GM12874 (cell line): ENCODE measurements at regions not wholly inside any gene's neighbourhood (a gene's known extent, or its start where the extent isn't known, plus 50 kb on each side); places are given as distances from the start of the nearest gene placed in this dataset.

Experiments used
- CTCF ChIP-seq: IDR thresholded peaks from 2 replicates; pipeline ENCODE4 v1.5.1; 2011; ENCODE audit warnings: low read depth, mild to moderate bottlenecking, control low read depth, low read length, moderate library complexity; ENCODE audit not compliant: insufficient read depth

GRCh38 chr6:149127212-149127611 is 190.3 kb upstream of the TAB2 start:
- no peak for TF ChIP-seq CTCF

GRCh38 chr6:149128489-149129145 is 188.9 kb upstream of the TAB2 start:
- TF ChIP-seq CTCF: no peak

- no peak for TF ChIP-seq CTCF
These were observed 188.0 kb upstream of the TAB2 start for GRCh38 chr6:149129371-149130077.

- no peak for TF ChIP-seq CTCF
These were observed 187.4 kb upstream of the TAB2 start for GRCh38 chr6:149130090-149130489.

- no peak for TF ChIP-seq CTCF
These were observed 187.0 kb upstream of the TAB2 start for GRCh38 chr6:149130508-149130907.

- no peak for TF ChIP-seq CTCF
These were observed 185.6 kb upstream of the TAB2 start for GRCh38 chr6:149131891-149132290.

- TF ChIP-seq CTCF: no peak
These were observed 185.2 kb upstream of the TAB2 start for GRCh38 chr6:149132336-149132735.
